Dendritic cell treated with granulocyte-macrophage colony-stimulating factor and Interleukin-4, amounts not matched to agents 40 ng/mL and 50 ng/mL, for 4 days (primary cell): ENCODE measurements at regions not wholly inside any gene's neighbourhood (a gene's known extent, or its start where the extent isn't known, plus 50 kb on each side); places are given as distances from the start of the nearest gene placed in this dataset.

ENCODE experiments used
- H3K27ac Mint-ChIP-seq: one replicate; pipeline ENCODE4 v1.8.0; 2022; ENCODE audit warnings: mild to moderate bottlenecking, mixed read lengths
- H3K27me3 Mint-ChIP-seq: one replicate; pipeline ENCODE4 v1.8.0; 2022; ENCODE audit warnings: mild to moderate bottlenecking, mixed read lengths
- H3K36me3 Mint-ChIP-seq: one replicate; pipeline ENCODE4 v1.8.0; 2022; ENCODE audit warnings: low read depth, mixed read lengths
- H3K4me1 Mint-ChIP-seq: one replicate; pipeline ENCODE4 v1.8.0; 2022; ENCODE audit warnings: low read depth, mixed read lengths
- H3K4me3 Mint-ChIP-seq: one replicate; pipeline ENCODE4 v1.8.0; 2022; ENCODE audit warnings: mild to moderate bottlenecking, moderate library complexity, mixed read lengths
- H3K9me3 Mint-ChIP-seq: one replicate; pipeline ENCODE4 v1.8.0; 2022; ENCODE audit warnings: mixed read lengths
- intact Hi-C: fragments of 100-400 bp; cut with micrococcal nuclease; formaldehyde crosslinking; loops from one replicate; pipeline ENCODE4 v1.15.0; 2022

- Mint-ChIP-seq H3K4me3 (no peak overlapping the region), H3K4me1 (no peaks in the 10 kb centered on the region), H3K9me3 (no peaks in the 10 kb centered on the region), H3K27me3 (peaks cover 29% of the 10 kb centered on the region), H3K36me3 (no peaks in the 10 kb centered on the region), H3K27ac (no peak overlapping the region)
- intact Hi-C loops: no loop called here
Observed at GRCh38 chr15:38195191-38195901, 57.3 kb upstream of the SPRED1 start.

- intact Hi-C loops: no loop called here
- H3K4me3 Mint-ChIP-seq: no peak overlapping the region
- no peaks in the 10 kb centered on the region for H3K9me3 Mint-ChIP-seq
- no peaks in the 10 kb centered on the region for H3K4me1 Mint-ChIP-seq
- H3K27me3 Mint-ChIP-seq: peaks cover 24% of the 10 kb centered on the region
- H3K36me3 Mint-ChIP-seq: no peaks in the 10 kb centered on the region
- H3K27ac Mint-ChIP-seq: no peak overlapping the region
Observed at GRCh38 chr15:38196076-38196475, 56.6 kb upstream of the SPRED1 start.

- H3K36me3 Mint-ChIP-seq: no peaks in the 10 kb centered on the region
- no peaks in the 10 kb centered on the region for H3K4me1 Mint-ChIP-seq
- intact Hi-C loops: no loop called here
- peaks cover 23% of the 10 kb centered on the region for H3K27me3 Mint-ChIP-seq
- H3K27ac Mint-ChIP-seq: no peak overlapping the region
- H3K4me3 Mint-ChIP-seq: no peak overlapping the region
- no peaks in the 10 kb centered on the region for H3K9me3 Mint-ChIP-seq
Observed at GRCh38 chr15:38197553-38197952, 55.1 kb upstream of the SPRED1 start.

GRCh38 chr15:38201714-38202113, 50.9 kb upstream of the SPRED1 start:
- peaks cover 19% of the 10 kb centered on the region for H3K27me3 Mint-ChIP-seq
- H3K9me3 Mint-ChIP-seq: no peaks in the 10 kb centered on the region
- H3K4me1 Mint-ChIP-seq: peaks cover 1% of the 10 kb centered on the region
- no peaks in the 10 kb centered on the region for H3K36me3 Mint-ChIP-seq
- H3K4me3 Mint-ChIP-seq: no peak overlapping the region
- intact Hi-C loops: no loop called here
- no peak overlapping the region for H3K27ac Mint-ChIP-seq

GRCh38 chr15:38202361-38202760, 50.3 kb upstream of the SPRED1 start:
- Mint-ChIP-seq H3K9me3 (no peaks in the 10 kb centered on the region), H3K27me3 (peaks cover 22% of the 10 kb centered on the region), H3K27ac (no peak overlapping the region), H3K36me3 (no peaks in the 10 kb centered on the region), H3K4me3 (no peak overlapping the region), H3K4me1 (peaks cover 8% of the 10 kb centered on the region)
- intact Hi-C loops: no loop called here
